SK-MEL-5 (cell line): ENCODE measurements at regions not wholly inside any gene's neighbourhood (a gene's known extent, or its start where the extent isn't known, plus 50 kb on each side); places are given as distances from the start of the nearest gene placed in this dataset.
A peak's percentile ranks its signal among the peaks of the same experiment; 100 is the strongest.
"Not testable (repeated sequence)": the region's sequence is repeated elsewhere in the genome, so short reads cannot be mapped to it uniquely, and the experiment has no call there.

ENCODE experiments used
- DNase-seq: peaks from one replicate; pipeline ENCODE4 v3.0.0-alpha.2; 2016; ENCODE audit warnings: low read depth, low spot score
- in situ Hi-C: cut with HindIII; loops from 2 replicates; pipeline ENCODE4 v1.10.0; 2016; ENCODE audit warnings: low sequenced_read_pairs, high pct_unique_total_duplicates, low pct_unique_long_range_greater_than_20kb

GRCh38 chr15:31173790-31174450 lies 72.4 kb upstream of the TRPM1 start:
- in situ Hi-C loops = no loop called here
- no peak for DNase-seq

DNA sequence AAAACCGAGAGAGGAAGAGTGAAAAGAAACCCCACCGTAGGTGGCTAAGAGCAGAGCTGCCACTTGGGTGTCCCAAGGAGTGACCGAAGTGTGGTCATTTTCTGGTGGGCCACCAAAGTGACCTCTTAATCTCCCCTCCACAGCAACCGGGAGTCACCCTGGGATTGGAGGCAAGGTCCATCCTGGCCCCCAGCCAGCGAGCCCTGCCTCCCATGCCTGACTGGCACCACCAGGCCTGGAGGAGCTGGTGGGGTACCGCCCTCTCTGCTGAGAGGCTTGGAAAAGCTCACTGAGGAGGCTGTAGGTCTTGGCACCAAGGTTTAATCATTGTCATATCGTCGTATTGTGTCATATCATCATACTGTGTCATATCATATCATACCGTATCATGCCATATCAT lies 74.0 kb upstream of the TRPM1 start:
- DNase-seq = no peak
- in situ Hi-C loops = no loop called here

DNA sequence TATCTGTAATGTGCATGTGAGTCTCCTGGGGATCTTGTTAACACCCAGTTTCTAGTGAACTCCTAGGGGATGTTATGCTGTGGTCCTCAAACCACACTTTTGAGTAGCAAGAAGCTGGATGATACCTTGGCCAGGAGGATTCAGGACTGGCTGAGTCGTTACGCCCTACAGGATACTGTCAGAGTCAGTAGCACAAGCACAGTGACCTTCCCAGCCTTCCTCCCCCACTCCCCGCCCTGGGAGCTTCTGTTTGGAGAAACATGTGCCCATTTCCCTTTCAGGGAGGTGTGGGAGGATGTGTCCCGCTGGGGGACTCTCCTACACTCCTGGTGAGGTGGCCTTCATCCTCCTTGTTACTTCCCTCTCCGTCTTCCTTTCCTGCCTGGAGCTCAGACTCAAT lies 76.4 kb upstream of the TRPM1 start:
- in situ Hi-C loops = no loop called here
- DNase-seq = no peak

- no peak for DNase-seq
- in situ Hi-C loops = no loop called here
Observed at GRCh38 chr15:31178705-31179104, 77.2 kb upstream of the TRPM1 start.

DNA sequence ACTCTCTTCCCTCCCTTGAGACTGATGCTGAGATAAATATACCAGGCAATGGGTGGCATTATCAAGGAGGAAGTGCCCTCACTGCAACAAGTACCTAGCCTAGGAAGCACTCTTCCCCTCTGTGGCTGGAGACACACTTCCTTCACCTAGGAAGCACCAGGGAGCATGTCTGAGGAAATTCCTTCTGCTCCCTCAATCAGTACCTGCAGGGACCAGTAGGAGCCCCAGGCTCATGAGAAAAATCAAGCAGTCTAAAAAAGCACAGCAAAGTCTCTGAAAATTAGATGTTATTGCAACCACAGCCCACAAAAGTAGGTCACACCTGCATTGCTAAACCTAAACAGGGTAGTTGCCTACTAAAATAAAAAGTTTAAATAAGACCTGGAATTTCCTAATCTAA lies 78.2 kb upstream of the TRPM1 start:
- in situ Hi-C loops = no loop called here
- no peak for DNase-seq

- in situ Hi-C loops = no loop called here
- DNase-seq = no peak
Observed at GRCh38 chr15:31193291-31193690, 91.8 kb upstream of the TRPM1 start.

- in situ Hi-C loops = no loop called here
- no peak for DNase-seq
Observed at GRCh38 chr15:31195871-31196270, 94.3 kb upstream of the TRPM1 start.

- DNase-seq = peak; percentile 68
Observed at GRCh38 chr15:31197497-31198414, 96.2 kb upstream of the TRPM1 start.

DNA sequence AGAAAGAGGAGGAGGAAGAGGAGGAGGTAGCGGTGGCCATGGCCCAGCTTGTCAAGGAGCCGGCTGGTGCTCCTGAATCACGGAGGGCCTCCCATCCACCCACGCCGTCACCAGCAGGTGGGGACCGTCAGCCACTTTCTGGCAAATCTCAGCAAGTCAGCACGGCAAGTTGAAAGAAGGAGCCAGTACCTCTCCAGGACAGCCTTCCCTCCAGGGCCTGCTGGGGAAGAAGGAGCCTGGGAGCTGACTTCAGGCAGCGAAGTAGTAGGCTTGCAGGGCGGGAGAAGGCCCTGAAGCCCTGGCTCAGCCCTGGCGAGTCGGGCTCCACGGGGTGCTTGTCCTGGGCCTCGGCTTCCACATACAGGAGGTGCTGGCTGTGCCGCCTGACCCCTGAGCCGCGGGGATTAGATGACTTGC lies 99.2 kb upstream of the TRPM1 start:
- DNase-seq = peak; percentile 43
- in situ Hi-C loops = no loop called here

More at GRCh38 chr15:31197497-31198414, 96.2 kb upstream of the TRPM1 start:
- in situ Hi-C loops = no loop called here

GRCh38 chr15:31202953-31203352 lies 101.4 kb upstream of the TRPM1 start:
- DNase-seq = no peak
- in situ Hi-C loops = no loop called here

DNA sequence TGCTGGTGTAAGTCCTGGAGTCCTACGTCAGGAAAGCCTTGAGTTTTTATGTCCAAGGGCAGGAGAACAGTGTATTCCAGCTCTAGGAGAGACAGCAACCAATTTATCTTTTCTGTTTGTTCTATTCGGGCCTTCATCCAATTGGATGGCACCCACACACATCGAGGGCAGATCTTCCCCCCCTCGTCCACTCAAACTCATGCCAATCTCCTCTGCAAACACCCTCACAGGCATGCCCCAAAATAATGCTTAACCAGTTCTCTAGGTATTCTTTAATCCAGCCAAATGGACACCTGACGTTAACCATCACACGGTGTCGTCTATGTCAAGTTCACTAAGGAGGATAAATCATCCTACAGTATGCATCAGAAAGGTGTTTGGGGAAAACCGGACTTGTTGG lies 102.5 kb upstream of the TRPM1 start:
- DNase-seq = no peak
- in situ Hi-C loops = no loop called here

GRCh38 chr15:31206386-31207181 lies 105.1 kb upstream of the TRPM1 start:
- DNase-seq = no peak
- in situ Hi-C loops = no loop called here

- no peak for DNase-seq
- in situ Hi-C loops = no loop called here
Observed at GRCh38 chr15:31207246-31207645, 105.7 kb upstream of the TRPM1 start.

- in situ Hi-C loops, DNase-seq: not testable (repeated sequence)
Observed at GRCh38 chr15:31207861-31208260, 106.3 kb upstream of the TRPM1 start.

DNA sequence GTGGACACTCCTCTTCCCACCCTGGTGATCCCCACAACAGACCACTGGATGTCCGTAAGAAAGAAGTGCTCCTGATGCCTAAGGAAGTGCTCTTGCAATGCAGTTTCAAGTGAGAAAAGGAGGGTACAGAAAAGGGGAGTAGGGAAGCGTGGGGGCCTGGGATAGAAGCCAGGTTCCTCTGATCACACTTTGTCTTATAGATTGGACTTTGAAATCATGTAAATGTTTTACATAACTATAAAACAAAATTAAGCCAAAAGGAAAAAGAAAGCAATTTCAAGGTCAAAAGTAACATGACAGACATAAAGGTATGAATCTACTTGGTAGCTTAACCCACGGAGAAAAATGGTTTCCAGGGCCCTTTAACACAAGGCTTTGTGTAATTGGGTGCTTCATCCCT lies 107.3 kb upstream of the TRPM1 start:
- no peak for DNase-seq
- in situ Hi-C loops = no loop called here

GRCh38 chr15:31211353-31211752 lies 109.8 kb upstream of the TRPM1 start:
- in situ Hi-C loops = no loop called here
- DNase-seq = no peak

- no peak for DNase-seq
- in situ Hi-C loops = no loop called here
Observed at GRCh38 chr15:31212326-31213080, 111.0 kb upstream of the TRPM1 start.
